Uterus (tissue), 2 donors: ENCODE measurements at regions not wholly inside any gene's neighbourhood (a gene's known extent, or its start where the extent isn't known, plus 50 kb on each side); places are given as distances from the start of the nearest gene placed in this dataset.

Source experiments
- CTCF ChIP-seq, 4 experiments: fragments of 200-600 bp in 2 of 4; fragments of 450-650 bp in 2 of 4; sonication (generic) in 2 of 4; IDR thresholded peaks; one replicate each; pipeline ENCODE4 v1.5.1; 2016 to 2019; ENCODE audit warnings: antibody characterized with exemption in 4 of 4, mild to moderate bottlenecking in 2 of 4, moderate library complexity in 1 of 4
- POLR2A ChIP-seq, 2 donors: fragments of 450-650 bp; IDR thresholded peaks; one replicate each; pipeline ENCODE4 v1.6.1; 2016; ENCODE audit warnings: antibody characterized with exemption in 2 of 2, mild to moderate bottlenecking in 1 of 2, moderate library complexity in 1 of 2

- TF ChIP-seq CTCF (IDR thresholded peaks at IDR 0.05): no peak
- TF ChIP-seq POLR2A (IDR thresholded peaks at IDR 0.05): no peak
Observed at GRCh38 chr20:39850821-39851330, 838.2 kb downstream of the MAFB start.
